SH-SY5Y (cell line): ENCODE measurements at regions not wholly inside any gene's neighbourhood (a gene's known extent, or its start where the extent isn't known, plus 50 kb on each side); places are given as distances from the start of the nearest gene placed in this dataset.

ENCODE experiments used
- GATA2 ChIP-seq: IDR thresholded peaks from 2 replicates; pipeline ENCODE4 v1.6.1; 2011; ENCODE audit warnings: mild to moderate bottlenecking, low read depth, low read length
- GATA3 ChIP-seq: IDR thresholded peaks from 2 replicates; pipeline ENCODE4 v1.6.1; 2011; ENCODE audit warnings: low read depth, mild to moderate bottlenecking, low read length, moderate library complexity

DNA sequence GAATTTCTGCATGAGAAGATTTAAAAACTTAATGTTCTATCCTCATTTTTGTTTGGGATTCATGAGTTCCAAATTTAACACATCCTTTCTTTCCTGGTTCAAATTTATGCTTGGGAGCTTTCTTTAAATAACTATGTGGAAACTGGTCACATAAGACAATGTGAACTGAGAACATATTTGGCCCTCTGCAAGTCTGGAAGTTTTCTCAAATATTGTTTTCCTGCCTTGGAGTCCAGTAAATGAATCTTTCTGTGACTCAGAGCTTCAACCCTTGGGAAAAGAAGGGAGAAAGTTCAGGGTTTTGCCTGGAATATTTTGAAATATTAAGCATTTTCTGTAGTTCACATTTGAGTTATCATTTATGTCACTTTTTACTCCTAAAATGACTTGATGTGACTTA is 559.0 kb upstream of the NRP1 start:
- no peak for TF ChIP-seq GATA2
- no peak for TF ChIP-seq GATA3
